GM21447 (cell line): ENCODE measurements at regions not wholly inside any gene's neighbourhood (a gene's known extent, or its start where the extent isn't known, plus 50 kb on each side); places are given as distances from the start of the nearest gene placed in this dataset.
"Not testable (repeated sequence)": the region's sequence is repeated elsewhere in the genome, so short reads cannot be mapped to it uniquely, and the experiment has no call there.

Source experiments
- ATAC-seq: cut with Tn5 transposase; IDR thresholded peaks from one replicate; pipeline ENCODE4 v1.9.1; 2021; ENCODE audit not compliant: unreplicated experiment

- ATAC-seq = no peak
These were observed 106.3 kb upstream of the GPBP1 start for GRCh38 chr5:57067597-57067924.

DNA sequence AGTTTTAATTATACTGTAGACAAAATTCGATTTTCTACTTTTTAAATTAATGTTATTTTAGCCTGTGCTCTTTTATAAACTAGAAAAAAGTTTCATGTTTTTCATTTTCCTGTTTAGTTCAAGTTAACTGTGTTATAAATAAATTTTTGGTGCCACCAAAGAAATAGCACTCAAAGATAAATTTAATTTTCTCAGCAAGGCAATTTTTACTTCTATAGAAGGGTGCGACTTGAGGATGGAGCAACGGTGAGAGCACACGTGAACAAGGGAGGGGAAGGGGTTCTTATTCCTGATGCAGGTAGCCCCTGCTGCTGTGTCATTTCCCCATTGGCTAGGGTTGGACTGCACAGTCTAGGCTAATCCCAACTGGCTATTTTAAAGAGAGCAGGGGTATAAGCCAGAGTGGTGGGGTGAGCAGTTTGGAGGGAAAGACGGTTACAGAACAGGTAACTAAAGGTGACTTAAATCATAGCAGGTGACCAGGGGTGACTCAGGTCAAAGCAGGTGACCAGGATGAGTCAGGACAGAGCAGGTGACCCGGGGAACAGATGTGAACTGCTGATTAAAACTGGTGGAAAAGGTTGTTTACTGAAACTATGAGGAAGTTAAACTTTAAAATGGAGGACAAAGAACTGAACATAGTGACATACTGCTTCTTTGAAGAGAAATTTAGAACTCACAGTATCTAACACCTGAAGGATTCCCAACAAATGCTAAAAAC, 104.6 kb upstream of the GPBP1 start:
- no peak for ATAC-seq

DNA sequence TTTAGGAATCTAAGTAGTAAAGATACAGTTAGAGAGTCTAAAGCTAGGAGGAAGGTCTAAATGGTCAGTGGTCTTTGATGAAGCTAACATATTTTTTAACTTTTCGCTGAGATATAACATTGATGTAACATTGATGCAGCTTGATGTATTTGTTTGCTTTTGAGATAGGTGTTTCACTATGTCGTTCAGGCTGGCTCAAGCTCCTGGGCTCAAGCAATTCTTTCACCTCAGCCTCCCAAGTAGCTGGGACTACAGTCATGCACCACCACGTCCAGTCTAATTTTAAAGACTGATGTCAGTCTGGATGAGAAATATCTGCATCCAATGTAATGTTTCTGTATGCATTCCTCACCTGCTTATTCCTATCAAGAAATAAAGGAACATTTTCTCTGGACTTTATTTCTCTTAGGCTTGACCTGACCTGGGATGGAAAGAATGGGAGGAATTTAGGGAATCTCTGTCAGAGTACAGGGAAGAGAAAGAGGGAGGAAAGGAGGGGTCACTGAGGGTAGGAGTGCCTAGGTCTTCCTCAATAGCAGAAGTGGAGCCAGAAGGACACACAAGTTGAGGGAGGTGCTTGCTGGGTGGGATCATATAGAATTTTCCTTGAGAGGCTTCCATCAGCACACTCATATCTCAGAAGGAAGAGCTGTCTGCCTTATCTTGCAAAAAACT, 101.5 kb upstream of the GPBP1 start:
- no peak for ATAC-seq

DNA sequence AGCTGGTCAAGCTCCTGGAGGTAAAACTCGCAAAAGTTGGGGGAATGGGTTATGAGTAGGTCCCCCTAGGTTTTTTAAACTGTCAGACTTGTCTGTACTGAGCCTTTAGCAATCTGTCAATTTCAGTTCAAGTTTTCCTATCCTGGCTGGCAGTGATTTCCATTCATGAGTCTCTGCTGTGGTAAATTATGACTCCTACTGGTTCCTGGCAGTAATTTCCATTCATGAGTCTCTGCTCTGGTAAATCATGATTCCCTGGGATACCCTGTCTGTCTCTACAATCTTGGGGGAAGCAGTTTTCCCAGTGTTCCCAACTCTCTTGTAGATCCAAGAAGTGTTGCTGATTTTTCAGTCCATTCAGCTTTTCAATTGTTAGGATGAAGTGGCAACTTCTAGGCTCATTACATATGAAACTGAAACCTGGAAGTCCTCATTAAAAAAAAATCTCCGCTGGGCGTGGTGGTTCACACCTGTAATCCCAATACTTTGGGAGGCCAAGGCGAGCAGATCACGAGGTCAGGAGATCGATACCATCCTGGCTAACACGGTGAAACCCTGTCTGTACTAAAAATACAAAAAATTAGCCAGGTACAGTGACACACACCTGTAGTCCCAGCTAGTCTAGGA, 91.3 kb upstream of the GPBP1 start:
- no peak for ATAC-seq

- no peak for ATAC-seq
These were observed 88.4 kb upstream of the GPBP1 start for GRCh38 chr5:57085306-57086081.

- ATAC-seq = not testable (repeated sequence)
These were observed 85.9 kb upstream of the GPBP1 start for GRCh38 chr5:57087947-57088346.

- no peak for ATAC-seq
These were observed 78.8 kb upstream of the GPBP1 start for GRCh38 chr5:57094753-57095683.

GRCh38 chr5:57097526-57097925, 76.3 kb upstream of the GPBP1 start:
- no peak for ATAC-seq

DNA sequence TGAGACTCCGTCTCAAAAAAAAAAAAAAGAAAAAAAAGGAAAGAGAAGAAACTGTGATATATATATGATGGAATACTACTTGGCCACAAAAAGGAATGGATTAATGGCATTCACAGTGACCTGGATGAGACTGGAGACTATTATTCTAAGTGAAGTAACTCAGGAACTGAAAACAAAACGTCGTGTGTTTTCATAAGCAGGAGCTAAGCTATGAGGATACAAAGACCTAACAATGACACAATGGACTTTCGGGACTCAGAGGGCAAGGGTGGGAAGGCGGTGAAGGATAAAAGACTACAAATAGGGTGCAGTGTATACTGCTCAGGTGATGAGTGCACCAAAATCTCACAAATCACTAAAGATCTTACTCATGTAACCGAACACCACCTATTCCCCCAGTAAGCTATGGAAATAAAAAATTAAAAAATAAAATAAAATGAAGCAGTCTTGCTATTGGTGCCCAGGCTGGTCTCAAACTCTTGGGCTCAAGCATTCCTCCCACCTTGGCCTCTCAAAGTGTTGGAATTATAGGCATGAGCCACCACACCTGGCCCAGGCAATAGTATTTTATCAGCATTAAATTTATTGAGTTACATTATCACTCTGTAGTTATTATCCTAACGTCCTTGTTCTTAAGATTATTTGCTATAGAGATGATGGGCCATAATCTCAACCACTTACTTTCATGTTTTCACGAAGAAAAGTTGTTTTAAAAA, 71.5 kb upstream of the GPBP1 start:
- no peak for ATAC-seq

- ATAC-seq = no peak
These were observed 71.0 kb upstream of the GPBP1 start for GRCh38 chr5:57102905-57103255.

DNA sequence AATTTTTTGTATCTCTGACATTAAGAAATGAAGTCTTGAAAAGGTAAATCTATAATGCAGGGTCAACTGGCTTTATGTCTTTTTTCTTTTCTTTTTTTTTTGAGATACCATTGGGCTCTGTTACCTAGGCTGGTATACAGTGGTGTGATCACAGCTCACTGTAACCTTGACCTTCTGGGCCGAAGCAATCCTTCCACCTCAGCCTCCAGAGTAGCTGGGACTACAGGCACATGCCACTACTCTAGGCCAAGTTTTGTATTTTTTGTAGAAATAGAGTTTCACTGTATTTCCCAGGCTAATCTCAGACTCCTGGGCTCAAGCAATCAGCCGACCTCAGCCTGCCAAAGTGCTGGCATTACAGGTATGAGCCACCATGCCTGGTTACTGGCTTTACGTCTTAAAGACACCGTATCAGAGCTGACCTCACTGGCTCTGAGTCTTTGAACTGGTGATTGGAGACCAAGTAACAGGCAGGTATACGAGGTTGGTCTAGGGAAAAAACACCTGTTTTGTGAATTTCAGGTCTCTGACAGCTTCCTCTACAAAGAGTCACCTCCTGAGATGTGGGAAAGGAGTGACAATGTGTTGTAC, 70.4 kb upstream of the GPBP1 start:
- no peak for ATAC-seq

- no peak for ATAC-seq
These were observed 67.2 kb upstream of the GPBP1 start for GRCh38 chr5:57106661-57107060.

DNA sequence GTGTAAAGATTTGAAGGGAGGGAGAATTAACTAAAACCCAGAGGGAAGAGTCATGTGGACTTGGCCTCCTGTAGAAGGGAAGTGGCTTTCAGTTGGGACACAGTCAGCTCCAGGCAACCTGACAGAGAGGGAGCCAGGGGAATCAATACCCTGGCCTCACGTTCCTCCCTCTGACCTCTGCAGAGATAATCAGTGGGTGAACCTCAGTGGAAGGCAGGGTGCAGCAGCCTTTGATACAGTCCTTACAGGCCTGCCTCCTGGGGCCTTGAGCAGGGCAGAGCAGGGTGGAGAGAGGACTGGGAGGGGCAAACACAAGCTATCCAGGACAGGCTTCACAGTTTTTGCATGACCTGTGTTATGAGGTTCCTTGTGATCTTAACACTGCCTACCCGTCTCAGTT, 61.9 kb upstream of the GPBP1 start:
- no peak for ATAC-seq

DNA sequence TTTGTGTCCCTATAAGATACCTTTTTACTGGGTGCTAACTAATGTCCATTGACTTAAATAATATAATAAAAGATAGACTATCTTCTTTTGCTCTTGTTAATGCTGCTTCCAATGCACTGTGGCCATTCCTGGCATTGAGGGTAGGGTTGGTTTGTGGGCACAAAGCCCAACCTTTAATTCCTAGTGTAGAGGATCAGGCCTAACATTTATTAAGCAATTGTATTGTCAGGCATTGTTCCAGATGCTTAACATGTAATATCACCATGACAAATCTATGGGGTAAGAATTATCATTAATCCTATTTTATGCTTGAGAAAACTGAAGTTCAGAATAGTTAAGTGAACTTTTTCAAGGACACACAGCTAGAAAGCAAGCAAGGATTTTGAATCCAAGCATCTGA, 60.4 kb upstream of the GPBP1 start:
- ATAC-seq = no peak

GRCh38 chr5:57117596-57117995, 56.3 kb upstream of the GPBP1 start:
- ATAC-seq = no peak

DNA sequence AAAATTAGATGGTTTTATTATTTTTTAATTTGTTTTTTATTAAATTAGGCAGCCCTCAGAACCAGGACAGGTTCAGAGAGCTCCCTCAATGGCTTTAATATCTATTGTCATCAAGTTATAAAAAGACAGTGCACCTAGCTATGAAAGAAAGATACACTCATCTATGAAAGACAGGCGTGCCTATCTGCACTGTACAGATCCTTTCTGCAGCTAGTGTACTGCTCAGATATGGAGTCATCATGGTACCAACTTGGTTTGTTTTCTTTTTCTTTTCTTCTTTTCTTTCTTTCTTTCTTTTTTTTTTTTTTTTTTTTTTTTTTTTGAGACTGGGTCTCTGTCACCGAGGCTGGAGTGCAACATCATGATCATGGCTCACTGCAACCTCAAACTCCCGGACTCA, 54.8 kb upstream of the GPBP1 start:
- no peak for ATAC-seq

DNA sequence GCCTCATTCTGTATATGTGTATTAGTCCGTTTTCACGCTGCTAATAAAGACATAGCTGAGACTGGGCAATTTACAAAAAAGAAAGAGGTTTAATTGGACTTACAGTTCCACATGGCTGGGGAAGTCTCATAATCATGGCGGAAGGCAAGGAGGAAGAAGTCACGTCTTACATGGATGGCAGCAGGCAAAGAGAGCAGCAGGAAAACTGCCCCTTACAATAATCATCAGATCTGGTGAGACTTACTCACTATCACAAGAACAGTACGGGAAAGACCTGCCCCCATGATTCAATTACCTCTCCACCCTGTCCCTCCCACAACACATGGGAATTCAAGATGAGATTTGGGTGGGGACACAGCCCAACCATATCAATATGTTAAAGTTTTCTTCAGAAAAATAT, 49.8 kb upstream of the GPBP1 start:
- ATAC-seq = no peak
